ENCODE measurements at regions not wholly inside any gene's neighbourhood (a gene's known extent, or its start where the extent isn't known, plus 50 kb on each side); places are given as distances from the start of the nearest gene placed in this dataset.

- TF ChIP-seq CTCF (IDR thresholded peaks at IDR 0.05) (no peak), POLR2A (IDR thresholded peaks at IDR 0.05) (no peak), EP300 (IDR thresholded peaks at IDR 0.05) (no peak)
Measured at GRCh38 chr6:14763139-14763538, 482.7 kb upstream of the JARID2 start.
